Neutrophil (primary cell): ENCODE measurements at regions not wholly inside any gene's neighbourhood (a gene's known extent, or its start where the extent isn't known, plus 50 kb on each side); places are given as distances from the start of the nearest gene placed in this dataset.

ENCODE experiments used
- H3K27ac ChIP-seq: fragments of 200-600 bp; sonication (generic); 2 replicates; pipeline ENCODE4 v1.5.1; 2016; ENCODE audit warnings: mild to moderate bottlenecking, moderate library complexity
- H3K27me3 ChIP-seq: fragments of 200-600 bp; sonication (generic); 2 replicates; pipeline ENCODE4 v1.6.0; 2016; ENCODE audit warnings: mild to moderate bottlenecking
- H3K36me3 ChIP-seq: fragments of 200-600 bp; sonication (generic); 2 replicates; pipeline ENCODE4 v1.5.1; 2017
- H3K4me1 ChIP-seq, 2 experiments: fragments of 200-600 bp in 1 of 2; sonication (generic) in 1 of 2; 1 replicate in 1 of 2; 2 replicates in 1 of 2; pipeline versions ENCODE4 v1.5.1 to v1.6.1; 2013 to 2016; ENCODE audit warnings: low read depth in 1 of 2, low read length in 1 of 2, mild to moderate bottlenecking in 1 of 2, moderate library complexity in 1 of 2; ENCODE audit not compliant: control insufficient read depth in 1 of 2, insufficient read depth in 1 of 2
- H3K4me3 ChIP-seq, 2 experiments: fragments of 200-600 bp in 1 of 2; sonication (generic) in 1 of 2; 1 replicate in 1 of 2; 2 replicates in 1 of 2; pipeline ENCODE4 v1.5.1; 2013 to 2016; ENCODE audit warnings: low read depth in 1 of 2, low read length in 1 of 2, mild to moderate bottlenecking in 1 of 2, moderate library complexity in 1 of 2
- H3K9me3 ChIP-seq: fragments of 200-600 bp; sonication (generic); 2 replicates; pipeline ENCODE4 v1.5.1; 2016
- TF ChIP-seq, protein P1 (sequence below): fragments of 200-600 bp; sonication (generic); IDR thresholded peaks from 2 replicates; pipeline ENCODE4 v1.5.1; 2016; ENCODE audit warnings: antibody characterized with exemption

DNA sequence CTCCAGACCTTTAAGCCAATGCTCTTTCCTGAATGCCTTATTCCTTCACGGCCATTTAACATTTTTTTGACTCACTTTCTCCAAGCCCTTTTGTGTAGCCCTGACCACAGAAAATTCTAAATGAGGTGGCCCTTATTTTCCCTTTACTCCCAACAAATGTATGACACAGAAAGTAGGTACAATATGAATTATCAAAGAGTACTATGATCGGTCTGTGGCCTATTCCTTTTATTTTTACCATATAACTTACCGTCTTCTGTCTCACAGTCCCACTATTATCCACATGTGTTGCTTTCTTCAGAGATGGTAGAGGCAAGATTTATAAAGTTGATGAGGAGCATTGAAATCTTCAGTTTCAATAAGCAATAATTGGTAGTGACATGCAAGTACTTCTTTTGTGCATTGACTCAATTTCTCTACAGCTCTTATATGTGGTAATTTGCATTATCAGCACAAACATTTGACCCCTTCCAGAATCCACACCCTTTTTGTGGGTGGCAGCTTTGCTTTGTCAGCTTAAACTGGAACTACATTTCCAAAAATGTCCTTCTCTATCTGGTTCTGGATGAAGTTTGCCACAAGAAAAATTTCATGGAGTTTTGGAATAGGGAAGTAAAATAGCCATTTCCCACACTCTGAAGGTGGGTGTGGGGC lies 143.8 kb upstream of the GADL1 start:
- TF ChIP-seq, protein P1, sequence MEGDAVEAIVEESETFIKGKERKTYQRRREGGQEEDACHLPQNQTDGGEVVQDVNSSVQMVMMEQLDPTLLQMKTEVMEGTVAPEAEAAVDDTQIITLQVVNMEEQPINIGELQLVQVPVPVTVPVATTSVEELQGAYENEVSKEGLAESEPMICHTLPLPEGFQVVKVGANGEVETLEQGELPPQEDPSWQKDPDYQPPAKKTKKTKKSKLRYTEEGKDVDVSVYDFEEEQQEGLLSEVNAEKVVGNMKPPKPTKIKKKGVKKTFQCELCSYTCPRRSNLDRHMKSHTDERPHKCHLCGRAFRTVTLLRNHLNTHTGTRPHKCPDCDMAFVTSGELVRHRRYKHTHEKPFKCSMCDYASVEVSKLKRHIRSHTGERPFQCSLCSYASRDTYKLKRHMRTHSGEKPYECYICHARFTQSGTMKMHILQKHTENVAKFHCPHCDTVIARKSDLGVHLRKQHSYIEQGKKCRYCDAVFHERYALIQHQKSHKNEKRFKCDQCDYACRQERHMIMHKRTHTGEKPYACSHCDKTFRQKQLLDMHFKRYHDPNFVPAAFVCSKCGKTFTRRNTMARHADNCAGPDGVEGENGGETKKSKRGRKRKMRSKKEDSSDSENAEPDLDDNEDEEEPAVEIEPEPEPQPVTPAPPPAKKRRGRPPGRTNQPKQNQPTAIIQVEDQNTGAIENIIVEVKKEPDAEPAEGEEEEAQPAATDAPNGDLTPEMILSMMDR: no peak
- Histone ChIP-seq H3K27ac (no peak overlapping the region), H3K36me3 (no peaks in the 10 kb centered on the region), H3K27me3 (no peaks in the 10 kb centered on the region), H3K9me3 (no peaks in the 10 kb centered on the region), H3K4me3 (no peak overlapping the region), H3K4me1 (no peaks in the 10 kb centered on the region)

DNA sequence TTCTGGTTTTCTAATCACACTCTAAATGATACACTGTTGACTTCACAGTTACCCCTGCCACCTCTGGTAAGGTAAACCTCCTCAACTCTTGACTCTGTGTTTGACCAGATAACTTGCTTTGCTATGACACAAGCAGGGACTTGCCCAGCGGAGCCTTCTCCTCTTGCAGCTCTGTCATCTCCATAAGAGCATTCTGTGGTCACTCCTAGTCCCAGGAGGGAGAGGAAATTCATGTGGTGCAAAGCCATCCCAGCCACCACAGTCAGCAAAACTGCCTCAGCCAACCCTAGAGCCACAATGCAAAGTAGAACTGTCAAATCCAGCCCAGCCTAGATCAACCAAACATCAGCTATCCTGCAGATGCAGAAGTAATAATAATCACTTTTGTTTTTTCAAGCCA lies 144.7 kb upstream of the GADL1 start:
- Histone ChIP-seq H3K4me3 (no peak overlapping the region), H3K9me3 (no peaks in the 10 kb centered on the region)
- TF ChIP-seq, protein P1: no peak

DNA sequence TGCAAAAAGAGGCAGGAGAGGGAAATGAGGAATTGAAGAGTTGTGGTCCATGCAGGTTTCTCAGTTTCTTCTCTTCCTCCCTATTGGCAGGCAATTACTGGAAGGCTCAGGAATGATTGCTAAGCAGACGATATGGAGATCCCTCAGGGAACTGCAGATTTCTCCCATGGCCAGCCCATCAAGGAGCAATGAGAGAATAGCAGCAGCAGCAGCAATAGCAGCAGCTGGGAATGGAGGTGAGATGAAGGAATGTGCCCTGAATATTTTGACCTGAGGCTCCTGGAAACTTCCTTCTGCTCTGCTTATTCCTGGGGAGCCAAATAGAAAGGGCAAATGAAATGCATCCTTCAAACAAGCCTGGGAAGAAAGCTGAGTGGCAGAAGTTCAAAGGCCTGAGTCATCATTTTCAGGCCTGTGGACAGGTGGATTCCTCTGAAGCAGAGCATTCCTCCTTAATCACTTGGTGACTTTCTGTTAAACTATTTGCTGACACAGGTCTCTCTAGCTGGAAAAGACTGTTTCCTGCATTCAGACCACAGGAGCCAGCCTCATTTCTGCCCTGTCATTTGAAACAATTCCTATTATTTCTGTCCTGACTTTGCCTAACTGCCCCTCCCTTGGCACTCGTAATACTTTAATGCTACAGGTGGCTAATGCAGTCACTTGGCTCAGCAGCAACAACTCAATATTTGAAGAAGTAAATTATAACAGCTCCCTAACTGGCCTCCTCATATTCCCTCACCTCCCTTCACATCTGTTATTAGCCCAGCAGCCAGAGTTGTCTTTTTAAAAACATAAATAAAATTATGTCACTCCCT lies 146.9 kb upstream of the GADL1 start:
- Histone ChIP-seq H3K27ac (no peak overlapping the region), H3K36me3 (no peaks in the 10 kb centered on the region), H3K27me3 (no peaks in the 10 kb centered on the region), H3K4me1 (no peaks in the 10 kb centered on the region), H3K4me3 (no peak overlapping the region), H3K9me3 (no peaks in the 10 kb centered on the region)
- TF ChIP-seq, protein P1: no peak

More for the DNA sequence above, 144.7 kb upstream of the GADL1 start:
- Histone ChIP-seq H3K36me3 (no peaks in the 10 kb centered on the region), H3K27me3 (no peaks in the 10 kb centered on the region), H3K4me1 (no peaks in the 10 kb centered on the region), H3K27ac (no peak overlapping the region)

GRCh38 chr3:31043184-31043819 lies 148.8 kb upstream of the GADL1 start:
- H3K27me3 ChIP-seq: no peaks in the 10 kb centered on the region
- no peak overlapping the region for H3K4me3 ChIP-seq
- no peaks in the 10 kb centered on the region for H3K9me3 ChIP-seq
- no peaks in the 10 kb centered on the region for H3K36me3 ChIP-seq
- no peak overlapping the region for H3K27ac ChIP-seq
- no peaks in the 10 kb centered on the region for H3K4me1 ChIP-seq
- TF ChIP-seq, protein P1: no peak

DNA sequence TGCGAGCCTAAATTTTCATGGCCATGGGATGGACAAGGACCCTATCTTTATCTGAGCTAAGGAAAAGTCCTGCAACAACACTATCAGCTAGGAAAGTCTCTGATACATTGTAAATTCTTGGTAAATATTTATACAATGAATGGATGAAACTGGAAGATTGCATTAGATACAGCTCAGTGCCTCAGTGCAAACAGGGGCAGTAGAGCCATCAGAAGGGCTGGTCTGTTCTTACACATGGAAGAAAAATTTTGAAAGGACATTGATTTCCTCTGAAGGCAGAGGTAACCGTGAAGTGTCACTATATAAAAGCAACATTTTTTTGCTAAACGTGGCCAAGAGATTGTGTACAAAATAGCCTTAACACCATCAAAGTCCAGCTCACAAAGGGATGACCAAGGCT lies 153.2 kb upstream of the GADL1 start:
- Histone ChIP-seq H3K27me3 (no peaks in the 10 kb centered on the region), H3K9me3 (no peaks in the 10 kb centered on the region), H3K36me3 (no peaks in the 10 kb centered on the region), H3K27ac (no peak overlapping the region), H3K4me3 (no peak overlapping the region), H3K4me1 (no peaks in the 10 kb centered on the region)
- TF ChIP-seq, protein P1: no peak
